Activated CD4-positive, alpha-beta T cell treated with anti-CD3 and anti-CD28 coated beads, Interleukin-2, amount 50 U/mL, for 24 hours (primary cell): ENCODE measurements at regions not wholly inside any gene's neighbourhood (a gene's known extent, or its start where the extent isn't known, plus 50 kb on each side); places are given as distances from the start of the nearest gene placed in this dataset.
"Not testable (repeated sequence)": the region's sequence is repeated elsewhere in the genome, so short reads cannot be mapped to it uniquely, and the experiment has no call there.

Experiments
- DNase-seq, 2 donors: peaks; one replicate each; pipeline ENCODE4 v3.0.0-alpha.2; 2020; ENCODE audit warnings: low read depth in 1 of 2, low spot score in 1 of 2

DNA sequence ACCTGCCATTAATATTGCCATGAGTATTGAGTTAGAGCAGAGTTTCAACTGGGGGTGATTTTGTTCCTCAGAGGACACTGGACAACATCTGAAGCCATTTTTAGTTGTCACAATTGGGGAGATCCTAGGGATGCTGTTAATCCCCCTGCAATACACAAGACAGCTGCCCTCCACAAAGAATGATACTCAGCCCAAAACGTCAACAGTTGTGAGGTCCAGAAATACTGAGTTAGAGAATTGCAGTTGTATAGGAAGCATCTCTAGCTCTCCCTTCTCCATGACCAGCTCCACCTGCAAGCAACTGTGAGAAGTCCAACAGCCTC is 614.0 kb upstream of the CDH5 start:
- DNase-seq, result no peak

DNA sequence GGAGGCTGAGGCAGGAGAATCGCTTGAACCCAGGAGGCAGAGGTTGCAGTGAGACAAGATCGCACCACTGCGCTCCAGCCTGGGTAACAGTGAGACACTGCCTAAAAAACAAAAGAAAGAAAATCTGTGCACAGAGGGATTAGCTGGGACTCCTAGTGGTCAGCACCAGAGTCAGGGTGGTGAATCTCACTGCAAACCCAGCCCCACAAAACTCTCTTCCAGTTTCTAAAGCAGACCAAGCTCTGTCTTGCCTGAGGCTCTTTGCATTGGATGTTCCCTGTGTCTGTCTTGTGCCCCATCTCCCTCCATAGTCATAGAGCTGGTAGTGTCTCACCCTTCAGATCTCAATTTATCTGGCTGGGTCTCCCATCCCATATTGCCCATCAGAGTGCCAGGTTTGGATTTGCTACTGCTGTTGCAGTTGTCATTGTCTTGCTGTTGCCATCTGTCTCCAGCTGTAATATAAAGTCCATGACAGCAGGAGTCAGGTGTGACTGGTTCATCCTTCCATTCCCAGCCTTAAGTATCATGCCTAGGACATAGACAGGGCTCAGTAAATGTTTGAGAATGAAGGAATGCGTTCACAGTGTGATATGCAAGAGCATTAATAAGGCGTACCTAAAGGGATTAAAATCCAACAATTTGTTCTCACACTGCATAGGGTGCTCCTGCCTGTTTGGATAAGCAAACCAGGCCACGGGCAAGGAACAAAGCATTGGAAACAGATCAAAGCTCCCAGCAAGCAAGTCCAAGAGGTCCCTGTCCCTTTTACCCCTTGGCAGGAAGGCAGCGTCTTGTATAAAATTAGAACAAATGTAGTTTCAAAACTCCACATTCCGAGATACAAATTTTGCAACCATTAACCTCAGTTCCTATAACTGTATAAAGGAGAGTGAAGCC is 614.6 kb upstream of the CDH5 start:
- DNase-seq, result no peak

DNA sequence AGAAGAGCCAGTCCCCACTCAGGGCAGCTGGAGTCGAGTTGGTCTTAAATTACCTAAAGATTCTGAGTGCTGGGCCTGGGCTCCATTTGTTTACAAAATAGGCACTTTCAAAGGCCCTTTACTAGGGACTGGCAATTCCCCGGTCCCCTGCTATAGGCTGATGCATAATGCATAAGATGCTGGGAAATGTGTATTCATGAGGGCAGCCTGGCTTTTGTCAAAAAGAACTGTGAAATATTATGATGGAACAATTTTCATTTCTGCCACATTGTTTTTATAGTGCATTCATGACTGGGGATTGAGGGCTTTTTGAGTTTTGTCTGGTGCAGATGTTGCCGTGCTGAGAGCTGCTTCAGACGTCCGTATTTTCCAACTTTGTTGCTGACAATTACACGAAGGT is 617.0 kb upstream of the CDH5 start:
- no peak for DNase-seq

GRCh38 chr16:65746941-65747340 is 619.5 kb upstream of the CDH5 start:
- no peak for DNase-seq

- no peak for DNase-seq
These were observed 621.2 kb upstream of the CDH5 start for GRCh38 chr16:65745201-65745708.

GRCh38 chr16:65744401-65744800 is 622.1 kb upstream of the CDH5 start:
- no peak for DNase-seq

DNA sequence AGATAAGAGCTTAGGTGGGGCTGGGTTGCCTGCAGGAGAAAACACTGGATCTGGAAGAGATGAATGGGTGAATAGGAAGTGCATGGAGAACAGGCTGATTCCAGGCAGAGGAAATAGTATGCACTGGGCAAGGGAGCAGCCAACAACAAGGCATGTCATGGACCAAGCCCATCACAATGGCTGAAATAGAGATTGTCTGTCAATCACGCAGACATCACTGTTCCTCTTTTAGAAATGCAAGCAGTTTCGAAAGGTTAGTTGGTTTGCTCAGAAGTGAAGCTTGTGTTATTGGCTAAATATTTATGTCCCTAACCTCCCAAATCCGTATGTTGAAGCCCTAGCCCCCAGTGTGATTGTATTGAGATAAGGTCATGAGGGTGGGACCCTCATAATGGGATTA is 621.7 kb upstream of the CDH11 start:
- no peak for DNase-seq

GRCh38 chr16:65740711-65741110 is 618.8 kb upstream of the CDH11 start:
- DNase-seq, result no peak

GRCh38 chr16:65739518-65739917 is 617.7 kb upstream of the CDH11 start:
- DNase-seq, result no peak

DNA sequence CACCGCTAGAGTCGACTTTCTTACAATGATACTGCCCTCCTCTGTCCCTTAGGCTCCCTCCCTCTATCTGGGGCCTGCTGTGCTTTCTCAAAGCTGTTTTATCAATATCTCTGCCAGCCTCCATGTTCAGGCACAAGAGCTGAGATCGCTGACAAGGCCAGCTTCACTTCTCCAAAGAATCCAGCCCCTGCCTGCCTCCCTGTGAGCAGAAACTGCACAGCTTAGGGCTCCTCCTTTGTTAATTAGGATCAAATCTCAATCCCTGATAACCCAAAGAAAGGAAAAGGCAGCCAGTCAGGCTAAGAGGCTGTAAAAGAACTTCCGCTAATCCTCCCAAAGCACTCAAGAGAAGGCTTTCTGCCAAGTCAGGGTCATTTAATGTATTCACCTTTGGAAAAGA is 616.0 kb upstream of the CDH11 start:
- no peak for DNase-seq

- not testable (repeated sequence) for DNase-seq
These were observed 613.8 kb upstream of the CDH11 start for GRCh38 chr16:65735615-65736014.

DNA sequence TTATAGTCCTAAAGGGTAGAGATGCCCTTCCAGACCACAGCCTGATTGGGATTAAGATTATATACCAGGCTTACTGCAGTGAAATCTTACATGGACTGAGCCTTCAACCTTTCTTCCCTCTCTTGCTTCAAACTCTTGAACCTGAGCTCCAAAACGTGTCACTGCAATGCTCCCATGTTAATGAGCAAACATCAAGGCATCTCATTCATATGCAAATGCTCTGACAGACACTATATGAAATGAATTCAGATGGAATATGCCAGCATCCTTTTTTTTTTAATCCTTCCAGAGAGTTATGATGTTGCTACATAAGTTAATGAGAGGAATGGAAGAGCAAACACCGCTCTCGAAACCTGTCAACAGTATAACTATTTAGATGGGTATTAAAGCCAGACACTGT is 611.9 kb upstream of the CDH11 start:
- no peak for DNase-seq

GRCh38 chr16:65731833-65732232 is 610.0 kb upstream of the CDH11 start:
- DNase-seq, result no peak

DNA sequence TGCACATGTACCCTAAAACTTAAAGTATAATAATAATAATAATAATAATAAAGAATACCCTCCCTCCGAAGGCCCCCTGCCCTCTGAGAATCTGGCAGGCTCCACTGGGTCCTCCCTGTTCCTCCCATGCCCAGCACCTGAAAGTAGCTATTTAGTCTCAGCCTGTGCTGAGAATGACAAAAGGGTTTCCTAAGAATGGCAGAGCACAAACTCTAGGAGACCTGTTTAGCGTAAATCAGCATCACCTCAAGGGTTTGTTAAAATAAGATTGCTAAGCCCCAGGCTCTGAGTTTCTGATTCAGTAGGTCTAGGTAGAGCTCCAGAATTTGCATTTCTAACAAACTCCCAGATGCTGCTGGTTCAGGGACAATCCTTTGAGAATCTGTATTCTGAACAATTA is 606.8 kb upstream of the CDH11 start:
- DNase-seq, result no peak

- no peak for DNase-seq
These were observed 606.3 kb upstream of the CDH11 start for GRCh38 chr16:65728167-65728566.

DNA sequence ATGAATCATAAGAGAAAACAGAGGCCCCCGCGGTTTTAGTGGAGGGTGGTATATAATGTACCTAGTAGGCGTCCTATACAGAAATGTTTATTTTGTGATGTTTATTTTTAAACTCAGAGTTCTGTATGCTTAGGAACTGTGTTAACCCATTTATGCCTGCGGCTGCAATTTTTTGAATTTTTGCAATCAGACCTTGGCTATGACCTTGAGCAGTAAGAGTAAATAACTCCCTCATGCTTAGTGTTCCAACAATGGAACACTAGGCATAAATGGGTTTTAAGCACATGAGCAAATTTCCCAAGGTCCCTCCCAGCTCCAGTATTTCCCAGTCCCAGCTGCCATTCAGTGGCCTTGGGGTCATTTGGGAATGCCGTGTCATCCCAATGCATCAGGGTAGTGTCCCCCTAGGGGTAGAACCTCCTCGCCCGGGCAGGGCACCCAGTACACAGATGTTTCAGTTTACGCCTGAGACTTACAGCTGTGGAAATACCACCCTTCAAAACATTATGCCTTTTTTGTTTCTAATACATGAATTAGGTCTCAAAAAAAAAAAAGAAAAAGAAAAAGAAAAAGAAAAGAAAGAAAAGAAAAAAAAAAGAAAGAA is 605.8 kb upstream of the CDH11 start:
- DNase-seq, result no peak

- no peak for DNase-seq
These were observed 603.4 kb upstream of the CDH11 start for GRCh38 chr16:65725156-65725845.

DNA sequence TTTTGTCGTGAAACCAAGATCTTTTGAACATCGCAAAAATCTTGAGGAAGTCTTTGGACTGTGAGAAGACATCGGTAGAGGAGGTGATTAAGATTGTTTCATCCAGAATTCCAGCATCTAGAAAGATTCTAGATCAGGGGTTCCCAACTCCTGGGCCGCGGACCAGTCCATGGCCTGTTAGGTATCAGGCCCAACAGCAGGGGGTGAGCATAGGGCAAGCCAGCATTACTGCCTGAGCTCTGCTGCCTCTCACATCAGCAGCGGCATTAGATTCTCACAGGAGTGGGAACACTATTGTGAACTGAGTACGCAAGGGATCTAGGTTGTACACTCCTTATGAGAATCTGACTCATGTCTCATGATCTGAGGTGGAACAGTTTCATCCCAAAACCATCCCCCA is 600.6 kb upstream of the CDH11 start:
- no peak for DNase-seq

DNA sequence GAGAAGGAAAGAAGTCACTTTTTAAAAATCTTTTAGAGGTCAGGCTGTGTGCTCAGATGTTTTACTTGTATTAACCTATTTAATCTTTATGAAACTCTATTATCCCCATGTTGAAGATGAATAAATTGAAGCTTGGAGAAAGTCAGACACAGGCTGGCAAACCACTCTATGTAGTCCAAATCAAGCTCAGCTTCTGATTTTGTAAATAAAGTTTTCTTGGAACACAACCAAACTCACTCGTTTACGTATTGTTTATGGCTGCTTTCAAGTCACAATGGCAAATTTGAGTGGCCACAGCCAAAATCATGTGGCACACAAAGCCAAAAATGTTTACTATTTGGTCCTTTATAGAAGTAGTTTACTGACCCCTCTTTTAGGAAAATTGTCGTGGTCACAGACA is 596.0 kb upstream of the CDH11 start:
- no peak for DNase-seq

DNA sequence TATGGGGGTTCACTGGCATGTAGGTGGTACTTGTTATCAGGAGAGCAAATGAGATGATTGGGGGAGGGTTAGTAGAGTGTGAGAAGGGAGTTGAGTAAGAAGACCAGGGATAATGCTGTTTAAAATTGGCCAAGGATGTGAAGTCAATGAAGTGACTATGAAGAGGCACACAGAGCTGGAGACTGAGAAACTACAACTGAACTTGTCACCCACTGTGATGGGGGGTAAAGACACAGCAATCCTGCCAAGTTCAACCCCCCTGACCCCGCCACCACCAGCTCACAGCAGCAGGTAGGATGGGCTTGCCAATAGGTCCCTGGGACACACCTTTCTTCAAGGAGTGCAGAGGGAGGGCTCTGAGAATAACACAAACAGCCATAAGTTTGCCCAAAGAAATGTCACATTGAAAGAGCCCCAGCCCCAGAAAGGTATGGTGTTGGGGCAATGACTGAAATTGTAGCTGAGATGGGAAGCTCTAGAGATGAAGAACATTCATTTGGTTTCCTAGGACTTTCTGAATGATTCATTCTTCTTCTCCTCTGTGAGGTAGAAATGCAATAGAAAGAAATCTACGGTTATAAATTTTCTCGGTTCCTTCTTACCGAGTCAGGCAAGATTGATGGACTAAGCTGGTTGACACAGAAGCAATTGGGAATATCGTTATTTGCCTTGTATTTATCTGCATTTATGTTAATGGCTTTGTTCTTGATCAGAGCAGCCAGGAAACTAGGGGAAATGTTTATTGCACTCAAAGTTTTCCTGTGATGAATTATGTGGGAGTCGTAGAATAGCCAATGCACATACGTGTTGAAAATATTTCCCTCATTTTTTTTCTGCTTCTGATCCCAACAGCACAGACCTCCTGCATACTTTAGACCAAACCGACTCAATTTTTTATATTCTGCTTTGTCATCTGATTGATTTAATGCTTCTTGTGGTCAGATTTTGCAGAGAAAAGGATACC is 595.2 kb upstream of the CDH11 start:
- DNase-seq, result no peak

DNA sequence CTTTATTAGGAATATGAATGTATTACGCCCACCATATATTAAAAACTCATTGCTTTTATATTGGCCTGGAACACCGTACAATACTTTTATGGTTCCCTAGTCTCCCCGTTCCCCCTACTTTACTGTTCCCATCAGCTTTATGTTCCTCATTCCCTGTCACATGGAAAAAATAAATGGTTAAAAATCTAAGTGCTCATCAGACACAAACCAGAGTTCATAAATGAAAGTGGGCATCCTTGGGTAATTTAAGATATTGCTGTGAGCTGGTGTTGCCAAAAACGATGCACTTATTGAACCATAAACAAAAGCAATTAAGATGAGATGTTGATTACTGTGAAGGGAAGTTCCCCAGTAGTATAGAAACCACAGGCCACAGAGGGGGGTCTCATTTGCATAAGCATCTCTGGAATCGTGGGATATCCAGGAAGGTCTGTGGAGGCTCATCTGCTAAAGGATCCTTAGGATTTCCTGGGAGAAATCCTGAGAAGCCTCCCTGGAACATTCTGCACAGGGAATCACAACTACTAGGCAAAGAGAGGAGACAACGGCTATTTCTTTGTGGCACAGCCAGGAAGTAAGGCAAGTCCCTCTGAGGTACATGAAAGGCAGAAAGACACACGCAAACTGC is 591.4 kb upstream of the CDH11 start:
- no peak for DNase-seq
